Fibroblast of the aortic adventitia (primary cell): ENCODE measurements at regions not wholly inside any gene's neighbourhood (a gene's known extent, or its start where the extent isn't known, plus 50 kb on each side); places are given as distances from the start of the nearest gene placed in this dataset.

Experiments
- DNase-seq: peaks from one replicate; pipeline ENCODE4 v3.0.0-alpha.2; 2010; ENCODE audit warnings: low read depth
- H3K4me3 ChIP-seq: 2 replicates; pipeline ENCODE4 v1.5.1; 2011; ENCODE audit warnings: low read depth, mild to moderate bottlenecking, control low read depth, low read length, moderate library complexity
- TF ChIP-seq, protein P1 (sequence below): IDR thresholded peaks from 2 replicates; pipeline ENCODE4 v1.5.1; 2011; ENCODE audit warnings: mild to moderate bottlenecking, low read length, control low read depth, inconsistent platforms; ENCODE audit not compliant: insufficient read depth

DNA sequence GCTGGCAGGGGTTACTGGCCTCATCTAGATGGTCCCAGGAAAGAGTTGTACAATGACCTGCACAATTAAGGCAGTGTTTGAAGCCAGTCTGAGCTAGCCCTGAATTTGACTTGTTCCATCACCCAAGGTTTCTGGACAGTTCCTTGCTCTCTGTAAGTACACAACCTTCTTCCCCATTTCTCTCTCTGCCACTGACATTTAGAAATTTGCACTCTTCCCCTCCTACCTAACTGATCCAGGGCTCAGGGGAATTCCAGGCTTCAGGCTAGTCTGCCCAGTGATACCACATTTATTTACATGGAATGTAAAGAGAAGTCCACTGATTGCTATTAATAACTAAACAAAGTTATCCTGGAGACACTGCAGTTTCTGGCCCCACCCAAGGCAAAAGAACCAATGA lies 139.0 kb upstream of the GPR26 start:
- TF ChIP-seq, protein P1, sequence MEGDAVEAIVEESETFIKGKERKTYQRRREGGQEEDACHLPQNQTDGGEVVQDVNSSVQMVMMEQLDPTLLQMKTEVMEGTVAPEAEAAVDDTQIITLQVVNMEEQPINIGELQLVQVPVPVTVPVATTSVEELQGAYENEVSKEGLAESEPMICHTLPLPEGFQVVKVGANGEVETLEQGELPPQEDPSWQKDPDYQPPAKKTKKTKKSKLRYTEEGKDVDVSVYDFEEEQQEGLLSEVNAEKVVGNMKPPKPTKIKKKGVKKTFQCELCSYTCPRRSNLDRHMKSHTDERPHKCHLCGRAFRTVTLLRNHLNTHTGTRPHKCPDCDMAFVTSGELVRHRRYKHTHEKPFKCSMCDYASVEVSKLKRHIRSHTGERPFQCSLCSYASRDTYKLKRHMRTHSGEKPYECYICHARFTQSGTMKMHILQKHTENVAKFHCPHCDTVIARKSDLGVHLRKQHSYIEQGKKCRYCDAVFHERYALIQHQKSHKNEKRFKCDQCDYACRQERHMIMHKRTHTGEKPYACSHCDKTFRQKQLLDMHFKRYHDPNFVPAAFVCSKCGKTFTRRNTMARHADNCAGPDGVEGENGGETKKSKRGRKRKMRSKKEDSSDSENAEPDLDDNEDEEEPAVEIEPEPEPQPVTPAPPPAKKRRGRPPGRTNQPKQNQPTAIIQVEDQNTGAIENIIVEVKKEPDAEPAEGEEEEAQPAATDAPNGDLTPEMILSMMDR, result no peak
- no peak overlapping the region for H3K4me3 ChIP-seq
- no peak for DNase-seq

DNA sequence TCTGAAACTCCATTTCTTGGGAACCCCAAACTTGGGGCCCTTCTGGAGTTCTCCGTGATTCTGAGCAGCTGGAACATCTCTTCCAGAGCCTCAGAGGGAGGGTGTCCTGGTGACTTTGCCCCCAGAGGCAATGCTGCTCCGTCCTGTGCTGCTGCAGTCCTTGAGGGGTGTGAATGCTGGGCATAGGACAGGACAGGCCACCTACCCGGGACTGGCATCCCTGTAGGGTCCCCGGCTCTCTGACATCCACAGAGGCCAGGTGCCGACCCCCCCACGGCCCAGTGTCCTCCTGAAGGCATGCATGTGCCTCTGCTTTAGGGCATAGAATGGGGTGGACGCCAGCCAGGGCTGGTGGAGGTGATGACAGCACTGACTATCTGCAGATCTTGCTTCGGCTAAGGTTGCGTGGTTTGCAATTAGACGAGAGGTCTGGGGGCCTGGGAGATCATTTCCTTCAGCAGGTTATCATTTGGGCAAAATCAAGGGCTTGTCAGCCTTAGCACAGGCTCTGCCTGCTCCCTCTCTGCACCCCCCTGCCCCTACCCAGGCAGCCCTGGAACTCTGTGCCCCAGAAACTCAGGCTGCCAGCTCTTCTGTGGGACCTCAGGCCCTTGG lies 136.9 kb upstream of the GPR26 start:
- DNase-seq, result no peak
- TF ChIP-seq, protein P1, result no peak
- no peak overlapping the region for H3K4me3 ChIP-seq

DNA sequence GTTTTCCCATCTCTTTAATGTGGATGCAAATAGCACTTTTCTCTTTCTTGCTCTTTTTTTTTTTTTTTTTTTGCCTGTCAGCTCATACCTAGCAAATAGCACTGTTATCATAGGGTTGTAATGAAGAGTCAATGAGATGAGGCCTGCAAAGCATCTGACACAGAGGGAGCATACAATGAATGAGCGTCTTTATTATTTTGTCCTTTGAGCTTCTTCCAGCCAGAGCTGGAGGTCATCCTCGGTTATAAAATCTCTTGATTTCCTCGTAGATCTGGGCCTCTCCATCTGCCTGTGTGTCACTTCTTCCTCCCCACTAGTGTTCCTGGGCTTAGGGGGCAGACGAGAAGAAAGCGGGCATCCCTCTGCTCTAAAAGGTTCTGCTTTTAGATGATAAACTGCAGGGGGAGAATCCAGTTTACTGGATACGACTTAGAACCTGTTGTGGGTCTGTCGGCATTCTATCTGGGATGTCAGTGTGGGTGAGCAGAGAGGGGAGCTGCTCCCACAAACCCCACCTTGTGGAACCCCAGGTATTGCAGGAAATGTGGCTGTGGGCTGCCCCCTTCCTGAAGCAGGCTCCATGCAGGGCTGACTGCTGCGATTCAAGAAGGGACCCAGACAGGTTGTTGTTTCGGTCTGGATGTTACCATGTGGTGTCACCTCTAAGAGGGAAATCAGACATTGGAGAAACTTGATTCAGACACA lies 135.8 kb upstream of the GPR26 start:
- no peak for DNase-seq
- TF ChIP-seq, protein P1, result no peak
- H3K4me3 ChIP-seq, result no peak overlapping the region

DNA sequence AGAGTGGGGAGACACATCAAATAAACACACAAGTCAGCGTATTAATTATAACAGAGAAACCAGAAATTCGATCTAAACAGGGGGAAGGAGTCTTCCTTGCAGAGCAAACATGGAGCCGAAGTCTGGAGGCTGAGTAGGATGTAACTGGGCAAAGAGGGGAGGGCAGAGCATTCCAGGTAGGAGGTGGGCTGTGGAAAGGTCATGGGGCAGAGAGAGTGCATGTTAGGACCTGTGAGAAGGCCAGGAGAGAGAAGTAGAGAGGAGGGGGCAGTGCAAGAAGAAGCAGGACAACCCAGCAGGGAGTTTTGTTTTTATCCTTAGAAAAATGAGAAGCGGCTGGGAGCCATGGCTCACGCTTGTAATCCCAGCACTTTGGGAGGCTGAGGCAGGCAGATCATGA lies 130.8 kb upstream of the GPR26 start:
- H3K4me3 ChIP-seq, result no peak overlapping the region
- TF ChIP-seq, protein P1, result no peak
- no peak for DNase-seq

DNA sequence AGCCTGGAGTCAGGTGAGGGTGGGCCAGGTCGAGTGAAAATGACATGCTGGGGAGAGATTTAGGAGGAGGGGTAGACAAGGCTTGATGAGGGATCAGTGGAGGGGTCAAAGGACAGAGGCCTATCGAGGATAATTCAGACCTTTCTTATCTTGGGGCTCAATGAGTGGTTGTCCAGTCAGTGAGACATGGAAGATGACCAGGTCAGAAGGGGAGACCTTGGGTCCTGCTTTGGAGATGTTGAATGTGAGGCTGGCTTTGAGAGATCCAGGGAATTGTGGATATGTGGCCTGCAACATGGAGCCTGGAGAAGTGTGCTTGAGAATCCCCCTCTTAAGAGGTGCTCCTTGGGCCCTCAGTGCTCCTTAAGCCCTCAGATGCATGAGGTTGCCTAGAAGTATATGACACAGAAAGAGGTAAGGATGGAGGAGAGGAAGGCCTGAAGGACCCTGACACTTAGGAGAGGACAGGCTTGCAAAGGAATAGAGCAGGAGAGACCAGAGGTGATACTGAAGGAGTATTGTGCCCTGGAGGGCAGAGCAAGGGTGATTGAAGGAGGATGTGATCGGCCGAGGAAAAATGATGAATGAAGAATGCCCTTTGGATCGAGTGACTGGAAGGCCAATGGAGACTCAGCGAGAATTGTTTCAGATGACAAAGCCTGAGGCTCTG lies 129.8 kb upstream of the GPR26 start:
- TF ChIP-seq, protein P1, result no peak
- no peak for DNase-seq

DNA sequence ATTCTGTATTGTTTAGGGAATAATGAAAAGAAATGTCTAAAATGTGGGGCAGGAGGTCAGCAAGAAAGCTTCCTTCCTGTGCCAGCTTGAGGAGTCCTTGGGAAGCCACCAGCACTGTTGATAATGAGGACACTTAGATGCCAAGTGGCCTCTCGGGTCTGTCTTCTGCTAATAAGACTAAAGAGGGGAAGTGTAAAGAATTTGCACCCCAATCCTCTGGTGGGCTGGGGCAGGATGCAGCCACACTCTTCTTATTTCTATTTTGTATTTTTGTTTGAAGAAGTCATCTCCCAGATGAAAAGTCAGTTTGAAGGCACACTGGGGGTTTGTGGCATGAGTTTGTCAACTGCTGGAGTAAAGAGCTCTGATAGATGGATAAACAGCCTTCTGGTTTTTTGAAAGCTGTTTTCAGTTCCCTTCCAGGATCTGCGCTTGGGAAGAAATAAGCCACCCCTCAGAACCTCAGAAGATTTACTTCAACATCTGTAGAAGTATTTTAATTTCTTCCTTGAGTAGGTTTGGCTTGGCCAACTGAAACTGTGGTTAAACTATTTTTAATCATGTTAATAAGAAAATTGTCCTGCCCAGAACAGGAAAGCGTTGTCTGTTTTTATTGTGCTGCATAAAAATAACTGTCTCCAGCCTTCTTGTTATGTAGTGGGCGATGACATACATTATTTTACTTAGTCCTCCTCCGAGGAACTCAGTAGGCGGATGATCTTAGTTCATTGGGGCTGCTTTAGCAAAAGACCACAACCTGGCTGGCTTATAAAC lies 128.8 kb upstream of the GPR26 start:
- DNase-seq, result no peak
- TF ChIP-seq, protein P1, result no peak
- H3K4me3 ChIP-seq, result no peak overlapping the region

More for the DNA sequence above, 129.8 kb upstream of the GPR26 start:
- no peak overlapping the region for H3K4me3 ChIP-seq
